ENCODE measurements at regions not wholly inside any gene's neighbourhood (a gene's known extent, or its start where the extent isn't known, plus 50 kb on each side); places are given as distances from the start of the nearest gene placed in this dataset.

GRCh38 chr6:14575961-14576360 is 458.4 kb downstream of the CD83 start:
- no peak overlapping the region for H3K4me3 Mint-ChIP-seq (ENCODE audit: unreplicated experiment)

GRCh38 chr6:14578994-14579393 is 461.4 kb downstream of the CD83 start:
- DNase-seq (ENCODE audit: extremely low spot score, unreplicated experiment): no peak
- peaks cover 38% of the 10 kb centered on the region for H3K27me3 Mint-ChIP-seq (ENCODE audit: unreplicated experiment)

More at GRCh38 chr6:14575961-14576360, 458.4 kb downstream of the CD83 start:
- peaks cover 34% of the 10 kb centered on the region for H3K27me3 Mint-ChIP-seq (ENCODE audit: unreplicated experiment)
- no peaks in the 10 kb centered on the region for H3K4me1 Mint-ChIP-seq (ENCODE audit: unreplicated experiment)
- no peak for TF ChIP-seq CTCF (IDR thresholded peaks at IDR 0.05)
- DNase-seq (ENCODE audit: extremely low spot score, unreplicated experiment): no peak
- no peaks in the 10 kb centered on the region for H3K36me3 Mint-ChIP-seq (ENCODE audit: unreplicated experiment)
- H3K27ac Mint-ChIP-seq (ENCODE audit: unreplicated experiment): no peak overlapping the region
- H3K9me3 Mint-ChIP-seq (ENCODE audit: unreplicated experiment): no peaks in the 10 kb centered on the region

GRCh38 chr6:14582749-14583148 is 465.2 kb downstream of the CD83 start:
- no peak for DNase-seq (ENCODE audit: extremely low spot score, unreplicated experiment)
- peaks cover 23% of the 10 kb centered on the region for H3K27me3 Mint-ChIP-seq (ENCODE audit: unreplicated experiment)
- H3K4me1 Mint-ChIP-seq (ENCODE audit: unreplicated experiment): no peaks in the 10 kb centered on the region
- no peaks in the 10 kb centered on the region for H3K9me3 Mint-ChIP-seq (ENCODE audit: unreplicated experiment)
- TF ChIP-seq CTCF (IDR thresholded peaks at IDR 0.05): no peak
- H3K27ac Mint-ChIP-seq (ENCODE audit: unreplicated experiment): no peak overlapping the region
- H3K4me3 Mint-ChIP-seq (ENCODE audit: unreplicated experiment): no peak overlapping the region
- H3K36me3 Mint-ChIP-seq (ENCODE audit: unreplicated experiment): no peaks in the 10 kb centered on the region

More at GRCh38 chr6:14578994-14579393, 461.4 kb downstream of the CD83 start:
- Mint-ChIP-seq H3K27ac (ENCODE audit: unreplicated experiment) (no peak overlapping the region), H3K4me3 (ENCODE audit: unreplicated experiment) (no peak overlapping the region), H3K9me3 (ENCODE audit: unreplicated experiment) (no peaks in the 10 kb centered on the region), H3K36me3 (ENCODE audit: unreplicated experiment) (no peaks in the 10 kb centered on the region), H3K4me1 (ENCODE audit: unreplicated experiment) (no peaks in the 10 kb centered on the region)
- TF ChIP-seq CTCF (IDR thresholded peaks at IDR 0.05): no peak

- no peak overlapping the region for H3K4me3 Mint-ChIP-seq (ENCODE audit: unreplicated experiment)
- H3K27ac Mint-ChIP-seq (ENCODE audit: unreplicated experiment): no peak overlapping the region
- peaks cover 27% of the 10 kb centered on the region for H3K27me3 Mint-ChIP-seq (ENCODE audit: unreplicated experiment)
- H3K9me3 Mint-ChIP-seq (ENCODE audit: unreplicated experiment): no peaks in the 10 kb centered on the region
- no peak for TF ChIP-seq CTCF (IDR thresholded peaks at IDR 0.05)
- DNase-seq (ENCODE audit: extremely low spot score, unreplicated experiment): no peak
- no peaks in the 10 kb centered on the region for H3K36me3 Mint-ChIP-seq (ENCODE audit: unreplicated experiment)
- no peaks in the 10 kb centered on the region for H3K4me1 Mint-ChIP-seq (ENCODE audit: unreplicated experiment)
These were observed 466.3 kb downstream of the CD83 start for GRCh38 chr6:14583826-14584225.

- no peaks in the 10 kb centered on the region for H3K4me1 Mint-ChIP-seq (ENCODE audit: unreplicated experiment)
- H3K4me3 Mint-ChIP-seq (ENCODE audit: unreplicated experiment): no peak overlapping the region
- H3K36me3 Mint-ChIP-seq (ENCODE audit: unreplicated experiment): no peaks in the 10 kb centered on the region
- no peak overlapping the region for H3K27ac Mint-ChIP-seq (ENCODE audit: unreplicated experiment)
- DNase-seq (ENCODE audit: extremely low spot score, unreplicated experiment): no peak
- H3K9me3 Mint-ChIP-seq (ENCODE audit: unreplicated experiment): no peaks in the 10 kb centered on the region
- peaks cover 29% of the 10 kb centered on the region for H3K27me3 Mint-ChIP-seq (ENCODE audit: unreplicated experiment)
- TF ChIP-seq CTCF (IDR thresholded peaks at IDR 0.05): peak; percentile 11
These were observed 466.9 kb downstream of the CD83 start for GRCh38 chr6:14584450-14584849.

All from osteocyte (in vitro differentiated cells).